ENCODE measurements at regions not wholly inside any gene's neighbourhood (a gene's known extent, or its start where the extent isn't known, plus 50 kb on each side); places are given as distances from the start of the nearest gene placed in this dataset.

DNA sequence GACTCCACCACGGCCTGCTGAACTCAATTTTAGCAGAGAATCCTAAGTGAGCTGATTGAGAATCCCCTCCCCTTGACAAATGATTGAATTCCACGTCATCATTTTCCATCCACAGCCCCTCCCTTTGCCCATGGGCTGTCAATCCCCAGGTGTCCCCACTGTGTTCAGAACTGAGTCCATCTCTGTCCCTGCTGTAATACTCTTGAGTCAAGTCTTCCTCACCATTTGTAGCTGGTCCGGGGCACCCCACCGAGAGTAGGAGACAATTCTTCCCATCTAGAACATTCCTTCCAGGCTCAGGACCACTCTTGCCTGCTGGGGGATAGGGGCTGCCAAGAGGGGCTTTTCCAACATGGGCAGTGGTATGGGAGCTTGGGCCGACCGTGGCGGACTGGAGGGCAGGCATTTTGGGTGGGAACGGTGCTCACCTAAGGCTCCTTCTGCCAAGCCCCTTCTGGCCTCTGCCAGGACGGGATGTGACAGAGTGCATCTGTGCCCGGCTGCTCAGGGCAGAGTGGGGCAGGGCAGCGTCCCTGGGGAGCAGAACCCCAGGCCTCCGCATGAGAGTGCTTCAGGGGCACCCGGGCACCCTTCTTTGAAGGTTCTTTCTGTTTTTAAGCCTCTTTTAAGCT, 218.1 kb upstream of the RTL1 start:
- H3K27me3 Mint-ChIP-seq, result peaks cover 2% of the 10 kb centered on the region
- peak overlapping the region; percentile 51 for H3K27ac Mint-ChIP-seq

GRCh38 chr14:101122237-101123141, 219.0 kb upstream of the RTL1 start:
- Mint-ChIP-seq H3K27ac (no peak overlapping the region), H3K36me3 (no peaks in the 10 kb centered on the region), H3K27me3 (peaks cover under 1% of the 10 kb centered on the region), H3K4me3 (no peak overlapping the region), H3K9me3 (ENCODE audit: low read depth) (no peaks in the 10 kb centered on the region), H3K4me1 (ENCODE audit: low read depth) (peaks cover 18% of the 10 kb centered on the region)

More for the DNA sequence above, 218.1 kb upstream of the RTL1 start:
- no peak overlapping the region for H3K4me3 Mint-ChIP-seq
- H3K36me3 Mint-ChIP-seq, result no peaks in the 10 kb centered on the region
- H3K9me3 Mint-ChIP-seq (ENCODE audit: low read depth), result no peaks in the 10 kb centered on the region
- H3K4me1 Mint-ChIP-seq (ENCODE audit: low read depth), result peaks cover 18% of the 10 kb centered on the region

- Mint-ChIP-seq H3K4me1 (ENCODE audit: low read depth) (peaks cover 18% of the 10 kb centered on the region), H3K4me3 (no peak overlapping the region), H3K36me3 (no peaks in the 10 kb centered on the region), H3K27me3 (peaks cover 7% of the 10 kb centered on the region), H3K27ac (no peak overlapping the region), H3K9me3 (ENCODE audit: low read depth) (peaks cover 3% of the 10 kb centered on the region)
These were observed 220.3 kb upstream of the RTL1 start for GRCh38 chr14:101123618-101124510.

DNA sequence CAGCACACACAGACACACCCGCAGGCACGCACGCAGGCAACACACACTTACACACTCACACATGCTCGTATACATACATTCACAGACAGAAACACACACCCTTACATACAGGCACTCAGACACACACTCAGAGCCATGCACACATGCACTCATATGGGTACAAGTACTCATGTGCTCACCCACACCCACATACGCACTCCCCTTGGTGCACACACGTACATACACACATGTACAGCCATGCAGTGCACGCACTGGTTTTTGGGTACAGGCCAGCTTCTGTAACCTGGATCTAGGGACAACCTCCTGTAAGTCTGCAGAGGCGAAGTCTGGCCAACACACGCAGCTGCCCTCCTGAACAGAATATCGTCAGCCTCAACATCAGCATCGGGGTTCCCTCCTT, 221.3 kb upstream of the RTL1 start:
- H3K27ac Mint-ChIP-seq, result no peak overlapping the region
- H3K4me1 Mint-ChIP-seq (ENCODE audit: low read depth), result peaks cover 14% of the 10 kb centered on the region
- H3K36me3 Mint-ChIP-seq, result no peaks in the 10 kb centered on the region
- peaks cover 3% of the 10 kb centered on the region for H3K9me3 Mint-ChIP-seq (ENCODE audit: low read depth)
- H3K27me3 Mint-ChIP-seq, result peaks cover 9% of the 10 kb centered on the region
- H3K4me3 Mint-ChIP-seq, result no peak overlapping the region

DNA sequence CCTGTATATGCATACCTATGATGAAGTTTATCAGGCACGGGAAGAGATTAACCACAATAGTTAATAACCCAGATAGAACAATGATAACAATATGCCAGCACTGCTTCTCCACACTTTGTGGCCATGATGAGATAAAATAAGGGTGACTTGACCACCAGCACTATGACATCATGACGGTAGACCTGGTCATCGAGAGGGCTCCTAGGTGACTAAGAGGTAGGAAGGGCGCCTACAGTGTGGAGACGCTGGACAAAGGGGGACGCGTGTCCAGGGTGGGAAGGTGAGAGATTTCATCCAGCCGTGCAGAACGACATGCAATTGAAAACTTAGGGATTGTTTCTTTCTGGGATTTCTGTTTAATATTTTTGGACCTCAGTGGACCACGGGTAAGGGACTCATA, 221.8 kb upstream of the RTL1 start:
- H3K27me3 Mint-ChIP-seq, result peaks cover 10% of the 10 kb centered on the region
- peaks cover 9% of the 10 kb centered on the region for H3K4me1 Mint-ChIP-seq (ENCODE audit: low read depth)
- no peak overlapping the region for H3K4me3 Mint-ChIP-seq
- H3K36me3 Mint-ChIP-seq, result no peaks in the 10 kb centered on the region
- H3K9me3 Mint-ChIP-seq (ENCODE audit: low read depth), result peaks cover 3% of the 10 kb centered on the region
- H3K27ac Mint-ChIP-seq, result no peak overlapping the region

GRCh38 chr14:101125719-101126651, 222.5 kb upstream of the RTL1 start:
- Mint-ChIP-seq H3K27me3 (peaks cover 12% of the 10 kb centered on the region), H3K27ac (no peak overlapping the region), H3K9me3 (ENCODE audit: low read depth) (peaks cover 3% of the 10 kb centered on the region), H3K36me3 (no peaks in the 10 kb centered on the region), H3K4me1 (ENCODE audit: low read depth) (peaks cover 2% of the 10 kb centered on the region), H3K4me3 (no peak overlapping the region)

GRCh38 chr14:101126731-101127130, 223.2 kb upstream of the RTL1 start:
- Mint-ChIP-seq H3K4me3 (no peak overlapping the region), H3K36me3 (no peaks in the 10 kb centered on the region), H3K9me3 (ENCODE audit: low read depth) (peaks cover 3% of the 10 kb centered on the region), H3K27me3 (peaks cover 15% of the 10 kb centered on the region), H3K4me1 (ENCODE audit: low read depth) (no peaks in the 10 kb centered on the region), H3K27ac (no peak overlapping the region)

GRCh38 chr14:101127224-101127623, 223.7 kb upstream of the RTL1 start:
- Mint-ChIP-seq H3K27me3 (peaks cover 15% of the 10 kb centered on the region), H3K36me3 (no peaks in the 10 kb centered on the region), H3K9me3 (ENCODE audit: low read depth) (peaks cover 3% of the 10 kb centered on the region), H3K27ac (no peak overlapping the region), H3K4me1 (ENCODE audit: low read depth) (no peaks in the 10 kb centered on the region), H3K4me3 (no peak overlapping the region)

DNA sequence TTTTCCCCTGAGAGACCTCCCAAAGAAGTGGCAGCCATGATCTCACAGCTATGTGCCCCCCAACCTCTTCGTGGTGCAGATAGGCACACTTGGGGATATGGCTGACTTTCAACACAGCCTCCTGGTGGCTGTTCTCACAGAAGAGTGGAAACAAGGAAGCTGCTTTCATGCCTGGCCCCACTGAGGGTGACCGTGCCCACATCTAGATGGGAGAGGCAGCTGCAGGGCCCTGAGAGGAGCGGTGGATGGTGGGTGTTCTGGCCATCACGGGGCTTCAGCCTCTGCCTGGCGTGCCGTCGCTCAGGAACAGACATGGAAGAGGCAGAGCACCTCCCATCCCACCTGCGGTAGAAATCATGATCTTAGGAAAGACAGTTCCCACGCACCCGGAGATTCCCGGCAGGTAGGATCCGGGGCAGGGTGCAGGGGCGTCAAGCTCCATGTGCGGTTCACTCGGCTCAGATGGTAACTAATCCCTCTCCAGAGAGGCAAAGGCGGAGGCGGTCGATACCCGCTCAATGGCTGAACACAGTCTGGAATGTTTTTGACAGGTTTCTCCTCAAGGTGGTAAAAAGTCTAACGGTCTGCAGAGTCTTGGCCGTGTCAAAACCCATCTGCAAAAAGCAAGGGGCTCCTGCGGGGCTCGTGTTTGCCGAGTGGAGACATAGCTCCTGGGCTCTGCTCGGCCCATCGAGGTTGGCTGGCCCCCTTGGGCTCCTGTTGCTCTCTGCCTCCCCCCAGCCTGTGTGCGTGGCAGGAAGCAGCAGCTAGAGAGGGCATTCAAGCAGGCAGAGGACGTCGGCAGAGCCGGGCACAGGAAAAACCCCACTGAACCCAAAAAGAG, 225.2 kb upstream of the RTL1 start:
- Mint-ChIP-seq H3K4me3 (no peak overlapping the region), H3K9me3 (ENCODE audit: low read depth) (peaks cover 3% of the 10 kb centered on the region), H3K27me3 (peaks cover 15% of the 10 kb centered on the region), H3K27ac (no peak overlapping the region), H3K36me3 (no peaks in the 10 kb centered on the region), H3K4me1 (ENCODE audit: low read depth) (no peaks in the 10 kb centered on the region)

- Mint-ChIP-seq H3K27ac (no peak overlapping the region), H3K9me3 (ENCODE audit: low read depth) (peaks cover 3% of the 10 kb centered on the region), H3K4me3 (no peak overlapping the region), H3K36me3 (no peaks in the 10 kb centered on the region), H3K4me1 (ENCODE audit: low read depth) (no peaks in the 10 kb centered on the region), H3K27me3 (peaks cover 15% of the 10 kb centered on the region)
These were observed 226.1 kb upstream of the RTL1 start for GRCh38 chr14:101129521-101130167.

GRCh38 chr14:101130861-101131260, 227.3 kb upstream of the RTL1 start:
- Mint-ChIP-seq H3K27me3 (peaks cover 15% of the 10 kb centered on the region), H3K4me3 (no peak overlapping the region)

GRCh38 chr14:101131451-101131916, 228.0 kb upstream of the RTL1 start:
- Mint-ChIP-seq H3K9me3 (ENCODE audit: low read depth) (peaks cover 3% of the 10 kb centered on the region), H3K27ac (no peak overlapping the region), H3K27me3 (peaks cover 15% of the 10 kb centered on the region), H3K36me3 (no peaks in the 10 kb centered on the region), H3K4me3 (no peak overlapping the region), H3K4me1 (ENCODE audit: low read depth) (no peaks in the 10 kb centered on the region)

More at GRCh38 chr14:101130861-101131260, 227.3 kb upstream of the RTL1 start:
- H3K4me1 Mint-ChIP-seq (ENCODE audit: low read depth), result no peaks in the 10 kb centered on the region
- H3K36me3 Mint-ChIP-seq, result no peaks in the 10 kb centered on the region
- no peak overlapping the region for H3K27ac Mint-ChIP-seq
- peaks cover 3% of the 10 kb centered on the region for H3K9me3 Mint-ChIP-seq (ENCODE audit: low read depth)

DNA sequence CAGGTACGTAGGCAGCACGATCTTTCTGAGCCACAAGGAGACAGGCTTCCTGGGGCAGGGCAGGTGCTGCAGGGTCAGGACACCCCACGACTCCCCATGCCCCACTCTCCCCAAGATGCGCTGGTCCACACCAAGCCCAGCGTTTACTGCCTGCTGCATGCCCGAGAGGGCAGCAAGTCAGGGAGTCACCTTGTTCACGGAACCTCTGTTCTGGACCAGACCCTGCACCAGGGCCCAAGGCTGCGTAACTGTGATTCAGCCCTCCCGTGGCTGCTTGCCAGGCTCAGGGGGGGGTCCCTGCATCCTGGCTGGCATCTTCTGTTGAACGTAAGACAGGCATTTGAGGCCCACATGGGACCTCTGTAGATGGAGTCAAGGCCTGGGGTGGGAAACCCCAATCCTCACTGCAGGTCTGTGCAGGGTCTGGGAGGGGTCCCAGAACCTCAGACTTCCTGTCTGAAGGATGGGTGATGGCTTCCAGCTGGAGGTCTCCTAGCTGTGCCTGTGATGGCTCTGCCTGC, 228.6 kb upstream of the RTL1 start:
- H3K27ac Mint-ChIP-seq, result no peak overlapping the region
- H3K4me3 Mint-ChIP-seq, result no peak overlapping the region
- peaks cover 15% of the 10 kb centered on the region for H3K27me3 Mint-ChIP-seq
- H3K4me1 Mint-ChIP-seq (ENCODE audit: low read depth), result no peaks in the 10 kb centered on the region
- no peaks in the 10 kb centered on the region for H3K36me3 Mint-ChIP-seq
- H3K9me3 Mint-ChIP-seq (ENCODE audit: low read depth), result peaks cover 3% of the 10 kb centered on the region

All from activated naive CD8-positive, alpha-beta T cell (primary cell).